HepG2 (cell line): ENCODE measurements at regions not wholly inside any gene's neighbourhood (a gene's known extent, or its start where the extent isn't known, plus 50 kb on each side); places are given as distances from the start of the nearest gene placed in this dataset.

Experiments used
- ATAC-seq: fragments of 200-7000 bp; cut with Tn5 transposase; 3 replicates; pipeline ENCODE4 v1.9.1; 2020; ENCODE audit warnings: mild to moderate bottlenecking, moderate library complexity
- BruUV-seq: library from RNA; stranded (reverse); fragments of 400-500 nt; replicated peaks from 2 replicates; lab custom pipeline; 2021; lab: Mats Ljungman, UMichigan
- CTCF ChIA-PET: fragments of 300-600 bp; formaldehyde crosslinking; extraction: SDS; loops from one replicate; lab custom pipeline; 2021; ENCODE audit warnings: low total read pairs, inconsistent platforms, low intra/inter-chr PET ratio; lab: Yijun Ruan, JAX
- POLR2A ChIA-PET: fragments of 350-600 bp; sonication (Branson Sonifier 250); formaldehyde crosslinking; loops from one replicate; lab custom pipeline; 2020; ENCODE audit warnings: antibody characterized with exemption, inconsistent platforms; lab: Yijun Ruan, JAX
- DNase-seq: peaks from one replicate; pipeline ENCODE4 v3.0.0-alpha.2; 2015; ENCODE audit warnings: low spot score
- FAIRE-seq: peaks from 3 replicates; lab custom pipeline; 2011; peaks lifted over from hg19 to GRCh38; lab: Jason Lieb, UNC
- H2AFZ ChIP-seq: one replicate; pipeline ENCODE4 v1.6.1; 2011; ENCODE audit warnings: low read length, inconsistent platforms
- H3K27ac ChIP-seq: fragments of 300-600 bp; 3 replicates; pipeline ENCODE4 v1.8.0; 2011; ENCODE audit warnings: mixed run types, mild to moderate bottlenecking, mixed read lengths, low read length, inconsistent platforms; ENCODE audit not compliant: insufficient read depth; ENCODE audit errors: extremely low read length
- H3K27me3 ChIP-seq, 2 experiments: fragments of 200-600 bp in 1 of 2; 2 replicates in 1 of 2; 3 replicates in 1 of 2; pipeline versions ENCODE4 v1.6.0 to v1.8.0; 2011; ENCODE audit warnings: low read length in 2 of 2, mild to moderate bottlenecking in 2 of 2, moderate library complexity in 2 of 2, inconsistent platforms in 1 of 2; ENCODE audit not compliant: insufficient read depth in 2 of 2, control insufficient read depth in 1 of 2
- H3K36me3 ChIP-seq, 2 experiments: fragments of 200-600 bp in 1 of 2; replicated peaks in 1 of 2; 2 replicates in 1 of 2; 3 replicates in 1 of 2; pipeline versions ENCODE4 v1.5.1 to v1.8.0; 2011; ENCODE audit warnings: low read length in 2 of 2, inconsistent platforms in 1 of 2; ENCODE audit not compliant: insufficient read depth in 2 of 2, control insufficient read depth in 1 of 2
- H3K4me1 ChIP-seq: 2 replicates; pipeline ENCODE4 v1.5.1; 2012; ENCODE audit warnings: low read length, inconsistent platforms; ENCODE audit not compliant: insufficient read depth
- H3K4me2 ChIP-seq: 2 replicates; pipeline ENCODE4 v1.6.0; 2011; ENCODE audit warnings: low read depth, low read length, inconsistent platforms
- H3K4me3 ChIP-seq, 3 experiments: fragments of 200-600 bp in 1 of 3; sonication (generic), shearing (Covaris generic) in 1 of 3; replicated peaks in 1 of 3; 2 replicates each; pipeline ENCODE4 v1.5.1; 2011 to 2016; ENCODE audit warnings: low read length in 3 of 3, inconsistent platforms in 2 of 3, low read depth in 2 of 3, mild to moderate bottlenecking in 2 of 3, control low read depth in 1 of 3, mixed read lengths in 1 of 3; ENCODE audit not compliant: insufficient read depth in 1 of 3
- H3K79me2 ChIP-seq: one replicate; pipeline ENCODE4 v1.6.1; 2011; ENCODE audit warnings: low read length, inconsistent platforms; ENCODE audit not compliant: insufficient read depth
- H3K9ac ChIP-seq: 2 replicates; pipeline ENCODE4 v1.6.0; 2011; ENCODE audit warnings: mild to moderate bottlenecking, low read depth, low read length, inconsistent platforms; ENCODE audit not compliant: insufficient read depth
- H3K9me3 ChIP-seq: 2 replicates; pipeline ENCODE4 v1.5.1; 2012; ENCODE audit warnings: mild to moderate bottlenecking, low read length
- H4K20me1 ChIP-seq: 2 replicates; pipeline ENCODE4 v1.6.0; 2011; ENCODE audit warnings: inconsistent platforms, mild to moderate bottlenecking, low read length, moderate library complexity; ENCODE audit not compliant: insufficient read depth
- ASH2L ChIP-seq: fragments of 300-600, 200-600 bp; sonication (generic); IDR thresholded peaks from 2 replicates; pipeline ENCODE4 v1.7.0; 2017; ENCODE audit warnings: low read depth, mild to moderate bottlenecking, moderate library complexity, mixed read lengths, low read length; ENCODE audit not compliant: insufficient read length
- HNRNPL ChIP-seq: fragments of 200-400 bp; formaldehyde crosslinking; IDR thresholded peaks from 2 replicates; pipeline ENCODE4 v1.6.1; 2017; ENCODE audit warnings: mild to moderate bottlenecking, low read depth, low read length
- MTA1 ChIP-seq: sonication (generic); formaldehyde crosslinking; IDR thresholded peaks from 2 replicates; pipeline ENCODE4 v1.4.0; 2020; ENCODE audit warnings: missing genetic modification reagents, mild to moderate bottlenecking, borderline replicate concordance
- PHF21A ChIP-seq: sonication (generic); formaldehyde crosslinking; IDR thresholded peaks from 2 replicates; pipeline ENCODE4 v1.5.0; 2020; ENCODE audit warnings: mild to moderate bottlenecking, missing genetic modification reagents
- SOX6 ChIP-seq, 2 experiments: fragments of 450-650 bp in 1 of 2; sonication (generic) in 1 of 2; formaldehyde crosslinking in 1 of 2; IDR thresholded peaks; 2 replicates each; pipeline versions ENCODE4 v1.4.0 to v1.6.1; 2017 to 2020; ENCODE audit warnings: antibody characterized with exemption in 1 of 2, mild to moderate bottlenecking in 1 of 2, missing genetic modification reagents in 1 of 2
- WGBS: methylation state at CpG from one replicate; pipeline ENCODE4 v1.1.6; 2017; ENCODE audit warnings: low lambda C conversion rate; 5-methylcytosine and 5-hydroxymethylcytosine counted together
- in situ Hi-C: cut with HindIII; loops from 2 replicates; pipeline ENCODE4 v1.10.0; 2017; ENCODE audit warnings: low pct_unique_long_range_greater_than_20kb; ENCODE audit not compliant: extremely low pct_ligation_motif_present
- intact Hi-C: fragments of 100-400 bp; cut with micrococcal nuclease; formaldehyde crosslinking; loops from one replicate; pipeline ENCODE4 v1.10.0; 2022; ENCODE audit not compliant: unreplicated experiment
- TF ChIP-seq, protein P1 (sequence below): sonication (generic); formaldehyde crosslinking; IDR thresholded peaks from 2 replicates; pipeline ENCODE4; 2020; ENCODE audit warnings: missing genetic modification reagents, mild to moderate bottlenecking, borderline replicate concordance
- TF ChIP-seq, protein P2 (sequence below): sonication (generic); formaldehyde crosslinking; IDR thresholded peaks from 2 replicates; pipeline ENCODE4 v1.4.0; 2020; ENCODE audit warnings: missing genetic modification reagents
- TF ChIP-seq, protein P3 (sequence below): sonication (generic); formaldehyde crosslinking; IDR thresholded peaks from 2 replicates; pipeline ENCODE4 v1.4.0; 2020; ENCODE audit warnings: mild to moderate bottlenecking, missing genetic modification reagents, borderline replicate concordance

DNA sequence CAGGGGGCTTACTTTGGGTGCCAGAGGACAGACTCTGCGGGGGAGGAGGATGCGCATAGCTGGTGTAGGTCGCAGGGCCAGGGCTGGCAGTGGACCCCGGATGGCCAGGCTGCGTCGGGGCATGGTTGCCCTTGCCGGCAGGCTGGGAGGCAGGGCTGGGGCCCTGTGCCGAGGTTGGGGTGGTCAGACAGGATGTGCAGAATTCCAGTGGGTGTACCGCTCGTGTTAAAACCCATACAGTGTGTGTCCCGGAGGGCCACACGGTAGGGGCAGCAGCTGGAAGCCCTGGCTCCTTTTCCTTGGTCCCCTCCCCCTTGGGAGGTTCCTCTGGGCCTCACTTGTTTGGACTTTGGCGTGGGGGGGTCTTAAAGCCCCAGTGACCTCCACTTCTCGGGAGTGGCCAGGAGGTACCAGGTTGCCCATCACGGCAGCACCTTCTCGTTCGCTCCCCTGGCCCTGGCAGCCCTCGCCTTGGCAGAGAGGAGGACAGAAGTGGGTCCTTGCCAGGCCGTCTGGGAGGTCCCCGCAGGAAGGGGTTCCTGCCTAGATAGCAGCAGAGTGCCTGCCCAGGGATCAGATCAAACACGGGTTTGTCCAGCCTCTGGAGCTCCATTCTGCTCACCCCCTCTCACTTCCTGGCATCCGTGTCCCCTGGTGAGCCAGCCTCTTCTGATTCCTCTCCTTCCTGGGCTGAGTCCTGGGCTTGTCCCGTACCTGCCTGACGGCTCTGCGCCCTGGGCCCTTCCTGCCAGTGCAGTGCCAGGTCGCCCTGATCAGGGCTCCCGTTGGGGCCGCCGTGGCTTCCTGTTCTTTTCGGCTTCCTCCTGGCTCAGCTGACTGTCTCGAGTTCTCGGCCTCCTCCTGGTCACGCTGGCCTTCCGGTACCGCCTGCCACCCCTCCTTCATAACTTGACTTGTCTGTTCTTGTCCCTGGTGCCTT, 56.7 kb upstream of the HGFAC start:
- H3K27me3 ChIP-seq, result no peaks in the 10 kb centered on the region
- peak overlapping the region; percentile 72 for H3K4me2 ChIP-seq
- H4K20me1 ChIP-seq, result no peaks in the 10 kb centered on the region
- in situ Hi-C loops (no loop called here), intact Hi-C loops (loop anchor here (1.0 to 2.0 kb wide), 3 partner anchors 31 to 43 kb away; no protein-coding TSS in a partner anchor)
- DNase-seq, result peak; percentile 35
- H3K27ac ChIP-seq, result peak overlapping the region; percentile 51
- 52% methylated on average over 24 of the region's 35 CpGs for WGBS
- H3K4me1 ChIP-seq, result peaks cover 46% of the 10 kb centered on the region
- H3K9me3 ChIP-seq, result peaks cover 9% of the 10 kb centered on the region
- no peak overlapping the region for H2AFZ ChIP-seq
- H3K36me3 ChIP-seq, result peaks cover 0 to 2% of the 10 kb centered on the region in 2 experiments; a peak in 2 of 5 replicates
- H3K9ac ChIP-seq, result peak overlapping the region; percentile 66
- H3K79me2 ChIP-seq, result peaks cover 12% of the 10 kb centered on the region
- CTCF ChIA-PET, result no interaction called here
- FAIRE-seq, result peak; percentile 37
- ATAC-seq, result peak; percentile 79
- H3K4me3 ChIP-seq, result peak overlapping the region; percentile 59 to 73 (median 60)
- BruUV-seq, result no TSS peak
- POLR2A ChIA-PET, result interaction anchor here (0.6 to 1.8 kb wide), 7 partner anchors 19 to 58 kb away, joined by 3 to 12 read pairs (median 3); no protein-coding TSS in a partner anchor
- no peak for TF ChIP-seq SOX6 (IDR thresholded peaks at IDR 0.05)
- TF ChIP-seq SOX6 (CRISPR knock-in tag; IDR thresholded peaks at IDR 0.05), result 0 out of 2 replicates have a peak, but pooled peaks have one; percentile 38
- 0 out of 2 replicates have a peak, but pooled peaks have one; percentile 47 for TF ChIP-seq MTA1
- peak; percentile 40; the same call in 1 of the 2 replicates for TF ChIP-seq HNRNPL
- TF ChIP-seq, protein P1, sequence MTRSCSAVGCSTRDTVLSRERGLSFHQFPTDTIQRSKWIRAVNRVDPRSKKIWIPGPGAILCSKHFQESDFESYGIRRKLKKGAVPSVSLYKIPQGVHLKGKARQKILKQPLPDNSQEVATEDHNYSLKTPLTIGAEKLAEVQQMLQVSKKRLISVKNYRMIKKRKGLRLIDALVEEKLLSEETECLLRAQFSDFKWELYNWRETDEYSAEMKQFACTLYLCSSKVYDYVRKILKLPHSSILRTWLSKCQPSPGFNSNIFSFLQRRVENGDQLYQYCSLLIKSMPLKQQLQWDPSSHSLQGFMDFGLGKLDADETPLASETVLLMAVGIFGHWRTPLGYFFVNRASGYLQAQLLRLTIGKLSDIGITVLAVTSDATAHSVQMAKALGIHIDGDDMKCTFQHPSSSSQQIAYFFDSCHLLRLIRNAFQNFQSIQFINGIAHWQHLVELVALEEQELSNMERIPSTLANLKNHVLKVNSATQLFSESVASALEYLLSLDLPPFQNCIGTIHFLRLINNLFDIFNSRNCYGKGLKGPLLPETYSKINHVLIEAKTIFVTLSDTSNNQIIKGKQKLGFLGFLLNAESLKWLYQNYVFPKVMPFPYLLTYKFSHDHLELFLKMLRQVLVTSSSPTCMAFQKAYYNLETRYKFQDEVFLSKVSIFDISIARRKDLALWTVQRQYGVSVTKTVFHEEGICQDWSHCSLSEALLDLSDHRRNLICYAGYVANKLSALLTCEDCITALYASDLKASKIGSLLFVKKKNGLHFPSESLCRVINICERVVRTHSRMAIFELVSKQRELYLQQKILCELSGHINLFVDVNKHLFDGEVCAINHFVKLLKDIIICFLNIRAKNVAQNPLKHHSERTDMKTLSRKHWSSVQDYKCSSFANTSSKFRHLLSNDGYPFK, result peak; percentile 35; the same call in 1 of the 2 replicates
- TF ChIP-seq, protein P2, sequence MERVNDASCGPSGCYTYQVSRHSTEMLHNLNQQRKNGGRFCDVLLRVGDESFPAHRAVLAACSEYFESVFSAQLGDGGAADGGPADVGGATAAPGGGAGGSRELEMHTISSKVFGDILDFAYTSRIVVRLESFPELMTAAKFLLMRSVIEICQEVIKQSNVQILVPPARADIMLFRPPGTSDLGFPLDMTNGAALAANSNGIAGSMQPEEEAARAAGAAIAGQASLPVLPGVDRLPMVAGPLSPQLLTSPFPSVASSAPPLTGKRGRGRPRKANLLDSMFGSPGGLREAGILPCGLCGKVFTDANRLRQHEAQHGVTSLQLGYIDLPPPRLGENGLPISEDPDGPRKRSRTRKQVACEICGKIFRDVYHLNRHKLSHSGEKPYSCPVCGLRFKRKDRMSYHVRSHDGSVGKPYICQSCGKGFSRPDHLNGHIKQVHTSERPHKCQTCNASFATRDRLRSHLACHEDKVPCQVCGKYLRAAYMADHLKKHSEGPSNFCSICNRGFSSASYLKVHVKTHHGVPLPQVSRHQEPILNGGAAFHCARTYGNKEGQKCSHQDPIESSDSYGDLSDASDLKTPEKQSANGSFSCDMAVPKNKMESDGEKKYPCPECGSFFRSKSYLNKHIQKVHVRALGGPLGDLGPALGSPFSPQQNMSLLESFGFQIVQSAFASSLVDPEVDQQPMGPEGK, result peak; percentile 74
- peak; percentile 27 for TF ChIP-seq ASH2L
- no peak for TF ChIP-seq PHF21A
- TF ChIP-seq, protein P3, sequence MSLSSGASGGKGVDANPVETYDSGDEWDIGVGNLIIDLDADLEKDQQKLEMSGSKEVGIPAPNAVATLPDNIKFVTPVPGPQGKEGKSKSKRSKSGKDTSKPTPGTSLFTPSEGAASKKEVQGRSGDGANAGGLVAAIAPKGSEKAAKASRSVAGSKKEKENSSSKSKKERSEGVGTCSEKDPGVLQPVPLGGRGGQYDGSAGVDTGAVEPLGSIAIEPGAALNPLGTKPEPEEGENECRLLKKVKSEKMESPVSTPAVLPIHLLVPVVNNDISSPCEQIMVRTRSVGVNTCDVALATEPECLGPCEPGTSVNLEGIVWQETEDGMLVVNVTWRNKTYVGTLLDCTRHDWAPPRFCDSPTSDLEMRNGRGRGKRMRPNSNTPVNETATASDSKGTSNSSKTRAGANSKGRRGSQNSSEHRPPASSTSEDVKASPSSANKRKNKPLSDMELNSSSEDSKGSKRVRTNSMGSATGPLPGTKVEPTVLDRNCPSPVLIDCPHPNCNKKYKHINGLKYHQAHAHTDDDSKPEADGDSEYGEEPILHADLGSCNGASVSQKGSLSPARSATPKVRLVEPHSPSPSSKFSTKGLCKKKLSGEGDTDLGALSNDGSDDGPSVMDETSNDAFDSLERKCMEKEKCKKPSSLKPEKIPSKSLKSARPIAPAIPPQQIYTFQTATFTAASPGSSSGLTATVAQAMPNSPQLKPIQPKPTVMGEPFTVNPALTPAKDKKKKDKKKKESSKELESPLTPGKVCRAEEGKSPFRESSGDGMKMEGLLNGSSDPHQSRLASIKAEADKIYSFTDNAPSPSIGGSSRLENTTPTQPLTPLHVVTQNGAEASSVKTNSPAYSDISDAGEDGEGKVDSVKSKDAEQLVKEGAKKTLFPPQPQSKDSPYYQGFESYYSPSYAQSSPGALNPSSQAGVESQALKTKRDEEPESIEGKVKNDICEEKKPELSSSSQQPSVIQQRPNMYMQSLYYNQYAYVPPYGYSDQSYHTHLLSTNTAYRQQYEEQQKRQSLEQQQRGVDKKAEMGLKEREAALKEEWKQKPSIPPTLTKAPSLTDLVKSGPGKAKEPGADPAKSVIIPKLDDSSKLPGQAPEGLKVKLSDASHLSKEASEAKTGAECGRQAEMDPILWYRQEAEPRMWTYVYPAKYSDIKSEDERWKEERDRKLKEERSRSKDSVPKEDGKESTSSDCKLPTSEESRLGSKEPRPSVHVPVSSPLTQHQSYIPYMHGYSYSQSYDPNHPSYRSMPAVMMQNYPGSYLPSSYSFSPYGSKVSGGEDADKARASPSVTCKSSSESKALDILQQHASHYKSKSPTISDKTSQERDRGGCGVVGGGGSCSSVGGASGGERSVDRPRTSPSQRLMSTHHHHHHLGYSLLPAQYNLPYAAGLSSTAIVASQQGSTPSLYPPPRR (CRISPR knock-in tag), result 0 out of 2 replicates have a peak, but pooled peaks have one; percentile 20
